Upper lobe of left lung (tissue), 6 donors: ENCODE measurements at regions not wholly inside any gene's neighbourhood (a gene's known extent, or its start where the extent isn't known, plus 50 kb on each side); places are given as distances from the start of the nearest gene placed in this dataset.

ENCODE experiments used
- ATAC-seq, 2 donors: fragments of 200-7000 bp; cut with Tn5 transposase; one replicate each; pipeline ENCODE4 v1.9.1; 2022; ENCODE audit warnings: mild to moderate bottlenecking in 2 of 2, moderate library complexity in 2 of 2; ENCODE audit not compliant: low FRiP score in 2 of 2
- DNase-seq, 2 donors: peaks; one replicate each; pipeline ENCODE4 v3.0.0-alpha.2; 2019 to 2020
- H3K27ac ChIP-seq, 4 donors: fragments of 200-600 bp; sonication (generic); one replicate each; pipeline ENCODE4 v1.5.1; 2016 to 2019
- H3K27me3 ChIP-seq, 4 donors: fragments of 200-600 bp; sonication (generic); one replicate each; pipeline ENCODE4 v1.5.1; 2017 to 2019
- H3K36me3 ChIP-seq, 4 donors: fragments of 200-600 bp; sonication (generic); one replicate each; pipeline ENCODE4 v1.5.1; 2016 to 2019
- H3K4me1 ChIP-seq, 4 donors: fragments of 200-600 bp; sonication (generic); one replicate each; pipeline ENCODE4 v1.5.1; 2018 to 2019
- H3K4me3 ChIP-seq, 4 donors: fragments of 200-600 bp; sonication (generic); one replicate each; pipeline ENCODE4 v1.5.1; 2017 to 2019; ENCODE audit warnings: mild to moderate bottlenecking in 2 of 4, moderate library complexity in 1 of 4
- H3K9me3 ChIP-seq, 4 donors: fragments of 200-600 bp; sonication (generic); one replicate each; pipeline ENCODE4 v1.5.1; 2018 to 2019
- EP300 ChIP-seq, 4 donors: sonication (generic); formaldehyde crosslinking; IDR thresholded peaks; one replicate each; pipeline ENCODE4 v1.5.1; 2017; ENCODE audit warnings: antibody characterized with exemption in 4 of 4, control low read depth in 2 of 4
- POLR2A ChIP-seq, 4 donors: fragments of 450-650 bp; IDR thresholded peaks; one replicate each; pipeline ENCODE4 v1.5.1; 2016 to 2017; ENCODE audit warnings: antibody characterized with exemption in 4 of 4, mild to moderate bottlenecking in 2 of 4
- POLR2AphosphoS5 ChIP-seq, 2 donors: sonication (generic); formaldehyde crosslinking; IDR thresholded peaks; one replicate each; pipeline ENCODE4 v1.5.1; 2017; ENCODE audit warnings: antibody characterized with exemption in 2 of 2
- WGBS, 2 donors: methylation state at CpG; one replicate each; pipeline ENCODE4 v1.1.5; 2017 to 2018; 5-methylcytosine and 5-hydroxymethylcytosine counted together
- TF ChIP-seq, protein P1 (sequence below), 6 experiments: fragments of 450-650 bp in 4 of 6; fragments of 200-600 bp in 2 of 6; sonication (generic) in 2 of 6; IDR thresholded peaks; one replicate each; pipeline ENCODE4 v1.5.1; 2016 to 2019; ENCODE audit warnings: antibody characterized with exemption in 6 of 6
- donor health status: DM: no; HTN: no; CAD: no; lungs with moderate emphysema.
- donor health status: DM: no; HTN: yes; CAD: no; lungs with severe emphysema.

DNA sequence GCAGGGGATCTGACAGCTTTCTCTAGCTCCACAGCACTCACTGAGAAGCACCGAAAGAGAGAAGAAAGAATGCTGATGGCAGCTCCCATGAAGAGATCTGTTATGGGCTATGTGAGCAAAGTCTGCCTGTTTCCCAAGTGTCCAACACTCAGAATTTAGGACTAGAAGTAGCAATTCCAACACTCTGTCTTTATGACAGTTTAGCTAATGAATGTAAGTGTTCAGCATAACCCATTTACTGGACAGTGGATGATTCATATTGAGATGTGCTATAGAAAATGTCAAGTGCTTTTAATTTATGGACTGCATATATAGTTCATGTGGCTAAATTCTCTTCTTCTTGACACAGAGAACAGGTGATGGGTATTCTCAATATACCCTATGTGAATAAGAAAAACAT lies 683.1 kb upstream of the ZNF608 start:
- Histone ChIP-seq H3K4me1 (no peaks in the 10 kb centered on the region), H3K4me3 (no peak overlapping the region), H3K27ac (no peak overlapping the region), H3K9me3 (peaks cover 0 to 7% (median 0%) of the 10 kb centered on the region in 4 donors), H3K36me3 (no peaks in the 10 kb centered on the region), H3K27me3 (no peaks in the 10 kb centered on the region)
- DNase-seq (no peak), ATAC-seq (no peak)
- WGBS, 2 donors, result 78 to 90% methylated on average over 1 of the region's 1 CpG
- TF ChIP-seq POLR2AphosphoS5 (IDR thresholded peaks at IDR 0.05) (no peak), POLR2A (IDR thresholded peaks at IDR 0.05) (no peak), EP300 (IDR thresholded peaks at IDR 0.05) (no peak)
- TF ChIP-seq, protein P1, sequence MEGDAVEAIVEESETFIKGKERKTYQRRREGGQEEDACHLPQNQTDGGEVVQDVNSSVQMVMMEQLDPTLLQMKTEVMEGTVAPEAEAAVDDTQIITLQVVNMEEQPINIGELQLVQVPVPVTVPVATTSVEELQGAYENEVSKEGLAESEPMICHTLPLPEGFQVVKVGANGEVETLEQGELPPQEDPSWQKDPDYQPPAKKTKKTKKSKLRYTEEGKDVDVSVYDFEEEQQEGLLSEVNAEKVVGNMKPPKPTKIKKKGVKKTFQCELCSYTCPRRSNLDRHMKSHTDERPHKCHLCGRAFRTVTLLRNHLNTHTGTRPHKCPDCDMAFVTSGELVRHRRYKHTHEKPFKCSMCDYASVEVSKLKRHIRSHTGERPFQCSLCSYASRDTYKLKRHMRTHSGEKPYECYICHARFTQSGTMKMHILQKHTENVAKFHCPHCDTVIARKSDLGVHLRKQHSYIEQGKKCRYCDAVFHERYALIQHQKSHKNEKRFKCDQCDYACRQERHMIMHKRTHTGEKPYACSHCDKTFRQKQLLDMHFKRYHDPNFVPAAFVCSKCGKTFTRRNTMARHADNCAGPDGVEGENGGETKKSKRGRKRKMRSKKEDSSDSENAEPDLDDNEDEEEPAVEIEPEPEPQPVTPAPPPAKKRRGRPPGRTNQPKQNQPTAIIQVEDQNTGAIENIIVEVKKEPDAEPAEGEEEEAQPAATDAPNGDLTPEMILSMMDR (IDR thresholded peaks at IDR 0.05), result no peak

DNA sequence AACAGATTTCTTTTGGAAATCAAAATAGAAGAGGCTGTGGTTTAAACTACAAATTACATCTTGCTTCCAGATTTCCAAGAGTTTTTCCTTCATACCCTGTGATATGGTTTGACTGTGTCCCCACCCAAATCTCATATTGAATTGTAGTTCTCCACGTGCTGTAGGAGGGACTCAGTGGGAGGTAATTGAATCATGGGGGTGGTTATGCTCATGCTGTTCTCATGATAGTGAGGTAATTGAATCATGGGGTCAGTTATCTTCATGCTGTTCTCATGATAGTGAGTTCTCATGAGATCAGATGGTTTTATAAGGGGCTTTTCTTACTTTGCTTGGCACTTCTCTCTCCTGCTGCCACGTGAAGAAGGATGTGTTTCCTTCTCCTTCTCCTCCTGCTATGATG lies 687.0 kb upstream of the ZNF608 start:
- Histone ChIP-seq H3K9me3 (peaks cover 0 to 4% (median 0%) of the 10 kb centered on the region in 4 donors), H3K27me3 (no peaks in the 10 kb centered on the region), H3K4me3 (no peak overlapping the region), H3K4me1 (no peaks in the 10 kb centered on the region), H3K36me3 (no peaks in the 10 kb centered on the region), H3K27ac (no peak overlapping the region)
- 54 to 70% methylated on average over 2 of the region's 2 CpGs for WGBS, 2 donors
- DNase-seq (no peak), ATAC-seq (no peak)
- TF ChIP-seq, protein P1 (IDR thresholded peaks at IDR 0.05), result no peak

GRCh38 chr5:125439243-125439642 lies 692.8 kb upstream of the ZNF608 start:
- H3K27me3 ChIP-seq, result no peaks in the 10 kb centered on the region
- DNase-seq, result no peak

GRCh38 chr5:125440905-125441304 lies 694.5 kb upstream of the ZNF608 start:
- no peak for DNase-seq
- no peak overlapping the region for H3K4me3 ChIP-seq
- 87 to 89% methylated on average over 3 of the region's 3 CpGs for WGBS, 2 donors
- no peaks in the 10 kb centered on the region for H3K36me3 ChIP-seq
- H3K9me3 ChIP-seq, result peaks cover 0 to 6% (median 0%) of the 10 kb centered on the region in 4 donors
- TF ChIP-seq, protein P1 (IDR thresholded peaks at IDR 0.05), result no peak
- no peak for TF ChIP-seq POLR2A (IDR thresholded peaks at IDR 0.05)
- no peak for TF ChIP-seq POLR2AphosphoS5 (IDR thresholded peaks at IDR 0.05)
- no peak for TF ChIP-seq EP300 (IDR thresholded peaks at IDR 0.05)
- H3K4me1 ChIP-seq, result no peaks in the 10 kb centered on the region
- H3K27me3 ChIP-seq, result no peaks in the 10 kb centered on the region
- H3K27ac ChIP-seq, result no peak overlapping the region
- no peak for ATAC-seq

More at GRCh38 chr5:125439243-125439642, 692.8 kb upstream of the ZNF608 start:
- TF ChIP-seq, protein P1 (IDR thresholded peaks at IDR 0.05), result no peak
- no peak for TF ChIP-seq POLR2AphosphoS5 (IDR thresholded peaks at IDR 0.05)
- no peak for TF ChIP-seq EP300 (IDR thresholded peaks at IDR 0.05)
- no peak for TF ChIP-seq POLR2A (IDR thresholded peaks at IDR 0.05)
- H3K27ac ChIP-seq, result no peak overlapping the region
- no peaks in the 10 kb centered on the region for H3K36me3 ChIP-seq
- H3K4me3 ChIP-seq, result no peak overlapping the region
- H3K4me1 ChIP-seq, result no peaks in the 10 kb centered on the region
- no peak for ATAC-seq
- peaks cover 0 to 6% (median 0%) of the 10 kb centered on the region in 4 donors for H3K9me3 ChIP-seq

DNA sequence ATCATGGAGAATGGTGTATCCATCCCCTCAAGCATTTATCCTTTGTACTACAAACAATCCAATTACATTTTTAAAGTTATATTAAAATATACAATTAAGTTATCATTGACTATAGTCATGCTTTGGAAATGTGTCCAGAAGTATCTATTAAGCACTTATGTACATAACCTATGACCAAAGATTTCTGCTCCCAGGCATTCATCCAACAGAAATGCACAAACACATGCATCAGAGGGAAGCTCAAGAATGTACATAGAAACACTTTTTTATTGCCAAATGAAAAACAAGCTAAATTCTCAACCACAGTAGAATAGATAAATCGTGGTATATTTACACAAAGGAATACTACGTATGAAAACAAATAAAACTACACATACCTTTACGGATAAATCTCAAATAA lies 700.5 kb upstream of the ZNF608 start:
- Histone ChIP-seq H3K4me1 (no peaks in the 10 kb centered on the region), H3K27me3 (no peaks in the 10 kb centered on the region), H3K9me3 (no peaks in the 10 kb centered on the region), H3K36me3 (no peaks in the 10 kb centered on the region), H3K27ac (no peak overlapping the region), H3K4me3 (no peak overlapping the region)
- DNase-seq (no peak), ATAC-seq (no peak)
- TF ChIP-seq POLR2AphosphoS5 (IDR thresholded peaks at IDR 0.05) (no peak), POLR2A (IDR thresholded peaks at IDR 0.05) (no peak), EP300 (IDR thresholded peaks at IDR 0.05) (no peak)
- TF ChIP-seq, protein P1 (IDR thresholded peaks at IDR 0.05), result no peak
- 73 to 83% methylated on average over 3 of the region's 3 CpGs for WGBS, 2 donors
